ENCODE measurements at regions not wholly inside any gene's neighbourhood (a gene's known extent, or its start where the extent isn't known, plus 50 kb on each side); places are given as distances from the start of the nearest gene placed in this dataset.

DNA sequence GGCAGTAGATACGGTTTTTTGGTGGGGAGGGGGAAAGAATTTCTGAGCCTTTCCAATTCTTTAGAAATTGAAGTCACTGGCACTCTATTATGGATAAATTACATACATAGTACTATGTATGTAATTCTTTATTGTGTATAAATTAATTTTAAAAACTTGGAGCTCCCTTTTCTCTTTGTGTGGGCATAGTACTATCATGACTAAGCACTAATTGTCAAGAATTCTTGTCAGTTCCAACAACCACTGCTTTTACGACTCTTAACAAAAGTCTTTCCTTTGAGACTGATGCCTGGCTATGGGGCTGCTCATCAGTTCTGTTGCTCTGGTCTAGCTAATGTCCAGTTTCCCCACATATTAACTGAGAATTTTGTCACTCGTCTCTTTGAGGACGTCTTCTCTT, 365.3 kb upstream of the RNF32 start:
- TF ChIP-seq, protein P1, sequence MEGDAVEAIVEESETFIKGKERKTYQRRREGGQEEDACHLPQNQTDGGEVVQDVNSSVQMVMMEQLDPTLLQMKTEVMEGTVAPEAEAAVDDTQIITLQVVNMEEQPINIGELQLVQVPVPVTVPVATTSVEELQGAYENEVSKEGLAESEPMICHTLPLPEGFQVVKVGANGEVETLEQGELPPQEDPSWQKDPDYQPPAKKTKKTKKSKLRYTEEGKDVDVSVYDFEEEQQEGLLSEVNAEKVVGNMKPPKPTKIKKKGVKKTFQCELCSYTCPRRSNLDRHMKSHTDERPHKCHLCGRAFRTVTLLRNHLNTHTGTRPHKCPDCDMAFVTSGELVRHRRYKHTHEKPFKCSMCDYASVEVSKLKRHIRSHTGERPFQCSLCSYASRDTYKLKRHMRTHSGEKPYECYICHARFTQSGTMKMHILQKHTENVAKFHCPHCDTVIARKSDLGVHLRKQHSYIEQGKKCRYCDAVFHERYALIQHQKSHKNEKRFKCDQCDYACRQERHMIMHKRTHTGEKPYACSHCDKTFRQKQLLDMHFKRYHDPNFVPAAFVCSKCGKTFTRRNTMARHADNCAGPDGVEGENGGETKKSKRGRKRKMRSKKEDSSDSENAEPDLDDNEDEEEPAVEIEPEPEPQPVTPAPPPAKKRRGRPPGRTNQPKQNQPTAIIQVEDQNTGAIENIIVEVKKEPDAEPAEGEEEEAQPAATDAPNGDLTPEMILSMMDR (IDR thresholded peaks at IDR 0.05; ENCODE audit: low read depth, low read length, poor library complexity, severe bottlenecking): no peak
- no peak for TF ChIP-seq EZH2phosphoT487 (IDR thresholded peaks at IDR 0.05; ENCODE audit: borderline replicate concordance, low read length)

All from DOHH2 (cell line).